ENCODE measurements at regions not wholly inside any gene's neighbourhood (a gene's known extent, or its start where the extent isn't known, plus 50 kb on each side); places are given as distances from the start of the nearest gene placed in this dataset.
"Not testable (repeated sequence)": the region's sequence is repeated elsewhere in the genome, so short reads cannot be mapped to it uniquely, and the experiment has no call there.

DNA sequence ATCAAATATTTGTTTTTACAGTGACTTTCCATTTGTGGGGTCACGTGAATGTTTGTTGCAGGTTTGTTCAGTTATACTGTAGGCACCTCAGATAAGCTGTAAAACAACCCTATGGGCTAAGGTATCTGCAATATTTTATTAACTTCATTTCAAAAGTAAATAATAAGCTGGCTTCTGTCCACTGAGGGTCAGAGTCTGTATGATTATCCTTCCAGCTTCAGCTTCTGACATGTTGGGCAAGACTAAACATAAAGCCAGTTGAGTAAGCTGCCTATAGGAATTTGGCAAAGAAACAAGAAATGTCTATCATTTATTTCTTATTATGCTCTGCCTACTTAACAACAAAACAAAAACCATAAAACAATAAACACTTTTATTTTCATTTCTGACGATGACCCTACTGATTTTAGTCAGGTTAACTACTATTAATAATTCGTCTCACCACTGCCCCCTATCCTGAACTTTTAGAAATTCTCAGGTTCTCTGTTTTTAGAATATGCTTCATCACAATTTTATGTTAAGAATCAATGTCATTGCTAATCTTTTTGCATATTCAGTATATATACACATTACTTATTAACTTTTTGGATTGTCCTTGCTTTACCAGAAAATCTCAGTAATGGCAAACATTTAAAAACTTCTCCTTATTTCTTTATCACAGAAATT lies 413.6 kb upstream of the ADAMTSL1 start:
- peak; percentile 5 for DNase-seq (ENCODE audit: low read depth)
- H3K4me3 ChIP-seq (ENCODE audit: low read depth, low read length) = no peak overlapping the region
- TF ChIP-seq, protein P1, sequence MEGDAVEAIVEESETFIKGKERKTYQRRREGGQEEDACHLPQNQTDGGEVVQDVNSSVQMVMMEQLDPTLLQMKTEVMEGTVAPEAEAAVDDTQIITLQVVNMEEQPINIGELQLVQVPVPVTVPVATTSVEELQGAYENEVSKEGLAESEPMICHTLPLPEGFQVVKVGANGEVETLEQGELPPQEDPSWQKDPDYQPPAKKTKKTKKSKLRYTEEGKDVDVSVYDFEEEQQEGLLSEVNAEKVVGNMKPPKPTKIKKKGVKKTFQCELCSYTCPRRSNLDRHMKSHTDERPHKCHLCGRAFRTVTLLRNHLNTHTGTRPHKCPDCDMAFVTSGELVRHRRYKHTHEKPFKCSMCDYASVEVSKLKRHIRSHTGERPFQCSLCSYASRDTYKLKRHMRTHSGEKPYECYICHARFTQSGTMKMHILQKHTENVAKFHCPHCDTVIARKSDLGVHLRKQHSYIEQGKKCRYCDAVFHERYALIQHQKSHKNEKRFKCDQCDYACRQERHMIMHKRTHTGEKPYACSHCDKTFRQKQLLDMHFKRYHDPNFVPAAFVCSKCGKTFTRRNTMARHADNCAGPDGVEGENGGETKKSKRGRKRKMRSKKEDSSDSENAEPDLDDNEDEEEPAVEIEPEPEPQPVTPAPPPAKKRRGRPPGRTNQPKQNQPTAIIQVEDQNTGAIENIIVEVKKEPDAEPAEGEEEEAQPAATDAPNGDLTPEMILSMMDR (IDR thresholded peaks at IDR 0.05; ENCODE audit: insufficient read depth, low read depth, low read length, missing control alignments) = no peak

DNA sequence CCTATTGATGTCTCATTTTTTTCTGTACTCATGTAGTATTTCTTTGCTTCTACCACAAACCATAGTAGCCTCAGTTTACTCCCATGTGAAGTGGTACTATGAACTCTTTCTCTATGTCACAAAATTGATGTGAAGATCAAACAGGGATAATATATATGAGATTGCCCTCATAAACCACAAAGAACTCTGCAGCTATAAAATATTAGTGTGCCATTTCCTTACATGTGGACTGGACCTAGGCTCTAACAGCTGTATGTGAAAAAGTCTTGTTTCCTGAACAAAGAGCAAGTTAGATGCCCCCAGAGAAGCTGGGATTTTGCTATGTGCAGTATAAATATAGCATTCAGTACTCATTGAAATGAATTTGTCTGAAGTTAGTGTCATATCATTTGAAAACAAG lies 412.6 kb upstream of the ADAMTSL1 start:
- DNase-seq (ENCODE audit: low read depth) = no peak
- TF ChIP-seq, protein P1 (IDR thresholded peaks at IDR 0.05; ENCODE audit: insufficient read depth, low read depth, low read length, missing control alignments) = no peak
- no peak overlapping the region for H3K4me3 ChIP-seq (ENCODE audit: low read depth, low read length)

DNA sequence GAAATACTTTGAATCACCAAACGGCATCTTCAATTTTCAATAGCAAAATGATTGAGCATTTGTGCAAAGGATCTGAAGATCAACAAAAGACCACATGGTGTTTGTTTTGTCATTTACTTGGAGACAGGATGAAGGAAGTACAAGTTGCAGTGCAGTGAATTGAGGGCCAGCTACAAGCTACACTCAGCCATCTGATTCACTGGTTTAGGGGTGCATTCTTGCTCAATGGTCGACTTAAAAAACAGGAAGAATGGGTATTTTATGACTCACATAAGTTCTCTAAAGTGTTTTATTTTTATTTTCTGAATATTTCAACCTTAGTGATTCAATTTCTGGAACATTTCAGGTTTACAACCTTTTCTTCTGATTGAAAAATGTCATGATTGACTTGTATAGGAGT lies 412.1 kb upstream of the ADAMTSL1 start:
- TF ChIP-seq, protein P1 (IDR thresholded peaks at IDR 0.05; ENCODE audit: insufficient read depth, low read depth, low read length, missing control alignments) = no peak
- DNase-seq (ENCODE audit: low read depth) = no peak
- H3K4me3 ChIP-seq (ENCODE audit: low read depth, low read length) = no peak overlapping the region

DNA sequence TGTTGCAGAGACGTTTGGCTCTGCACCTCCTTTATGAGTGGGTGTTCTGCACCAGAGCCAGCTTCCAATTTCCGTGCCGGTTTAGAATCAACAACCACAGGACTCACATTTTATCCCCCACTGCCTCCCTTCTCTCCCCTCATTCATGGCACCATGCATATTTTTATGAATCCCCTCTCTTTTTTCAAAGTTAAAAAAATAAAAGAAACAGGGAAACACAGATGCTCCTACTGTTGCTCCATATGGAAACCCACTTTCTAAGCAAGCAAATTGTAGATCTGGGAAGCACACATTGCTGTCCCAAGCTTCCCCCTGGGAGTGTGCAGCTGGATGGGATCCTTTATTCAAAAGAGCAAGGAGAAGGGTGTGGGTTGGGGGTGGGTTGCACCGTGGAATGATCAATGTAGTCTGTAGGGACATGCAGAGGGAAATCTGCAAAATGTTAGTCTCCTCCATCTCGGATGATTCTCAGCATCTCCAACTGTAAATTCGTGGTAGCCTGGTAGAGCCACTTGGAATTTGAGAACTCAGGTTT lies 410.0 kb upstream of the ADAMTSL1 start:
- TF ChIP-seq, protein P1 (IDR thresholded peaks at IDR 0.05; ENCODE audit: insufficient read depth, low read depth, low read length, missing control alignments) = no peak
- DNase-seq (ENCODE audit: low read depth) = no peak
- no peak overlapping the region for H3K4me3 ChIP-seq (ENCODE audit: low read depth, low read length)

DNA sequence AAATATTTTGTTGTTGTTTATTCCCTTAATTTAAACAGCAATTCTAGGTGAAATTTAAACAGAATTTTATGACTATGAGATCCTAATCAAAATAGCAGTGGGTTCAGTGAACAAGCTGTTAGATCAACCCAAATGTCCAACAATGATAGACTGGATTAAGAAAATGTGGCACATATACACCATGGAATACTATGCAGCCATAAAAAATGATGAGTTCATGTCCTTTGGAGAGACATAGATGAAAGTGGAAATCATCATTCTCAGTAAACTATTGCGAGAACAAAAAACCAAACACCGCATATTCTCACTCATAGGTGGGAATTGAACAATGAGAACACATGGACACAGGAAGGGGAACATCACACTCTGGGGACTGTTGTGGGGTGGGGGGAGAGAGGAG lies 407.3 kb upstream of the ADAMTSL1 start:
- H3K4me3 ChIP-seq (ENCODE audit: low read depth, low read length); DNase-seq (ENCODE audit: low read depth): not testable (repeated sequence)

DNA sequence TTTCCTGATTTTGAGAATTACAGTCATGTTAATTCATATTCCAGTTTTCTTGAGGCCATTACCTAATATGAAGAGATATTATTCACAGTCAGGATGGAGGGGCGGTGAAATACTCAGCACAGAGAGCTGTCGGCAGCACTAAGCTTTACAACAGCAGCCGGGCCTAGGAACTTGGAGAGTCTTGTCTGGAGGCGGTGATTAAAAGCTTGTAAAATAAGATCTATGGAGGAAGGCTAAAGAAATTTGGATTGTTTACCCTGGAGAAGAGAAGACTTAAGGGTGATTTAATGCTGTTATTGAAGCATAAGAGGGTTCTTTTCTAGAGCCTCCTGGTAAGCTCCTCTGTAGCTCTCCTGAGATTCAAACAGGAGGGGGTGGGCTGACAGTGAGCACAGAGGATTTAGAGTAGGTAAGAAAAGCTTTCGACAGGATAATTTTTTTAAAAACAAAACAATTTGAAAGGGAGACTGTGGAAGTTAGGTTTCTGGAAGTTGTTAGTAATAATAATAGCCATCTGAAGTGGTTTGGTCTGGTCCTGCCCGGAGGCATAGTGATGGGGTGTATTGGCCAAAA lies 406.3 kb upstream of the ADAMTSL1 start:
- no peak for DNase-seq (ENCODE audit: low read depth)
- no peak overlapping the region for H3K4me3 ChIP-seq (ENCODE audit: low read depth, low read length)
- TF ChIP-seq, protein P1 (IDR thresholded peaks at IDR 0.05; ENCODE audit: insufficient read depth, low read depth, low read length, missing control alignments) = no peak

DNA sequence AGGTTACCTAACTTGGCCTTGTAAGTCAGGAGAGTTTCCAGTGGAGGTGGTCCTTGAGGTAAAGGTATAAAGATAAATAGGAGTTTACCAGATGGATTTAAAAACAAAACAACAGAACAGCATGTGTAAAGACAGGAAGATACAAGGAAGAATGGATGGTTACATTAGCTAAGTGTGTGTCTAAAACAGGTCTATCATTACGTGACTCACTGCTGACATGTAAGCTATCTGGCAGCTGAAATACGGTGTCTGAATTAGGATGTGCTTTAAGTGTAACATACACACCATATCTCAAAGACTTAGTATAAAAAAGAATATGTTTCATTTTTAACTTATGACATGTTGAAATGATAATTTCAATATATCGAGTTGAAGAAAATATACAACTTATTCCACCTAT lies 405.1 kb upstream of the ADAMTSL1 start:
- TF ChIP-seq, protein P1 (IDR thresholded peaks at IDR 0.05; ENCODE audit: insufficient read depth, low read depth, low read length, missing control alignments) = no peak
- no peak for DNase-seq (ENCODE audit: low read depth)
- no peak overlapping the region for H3K4me3 ChIP-seq (ENCODE audit: low read depth, low read length)
